ENCODE measurements at regions not wholly inside any gene's neighbourhood (a gene's known extent, or its start where the extent isn't known, plus 50 kb on each side); places are given as distances from the start of the nearest gene placed in this dataset.

DNA sequence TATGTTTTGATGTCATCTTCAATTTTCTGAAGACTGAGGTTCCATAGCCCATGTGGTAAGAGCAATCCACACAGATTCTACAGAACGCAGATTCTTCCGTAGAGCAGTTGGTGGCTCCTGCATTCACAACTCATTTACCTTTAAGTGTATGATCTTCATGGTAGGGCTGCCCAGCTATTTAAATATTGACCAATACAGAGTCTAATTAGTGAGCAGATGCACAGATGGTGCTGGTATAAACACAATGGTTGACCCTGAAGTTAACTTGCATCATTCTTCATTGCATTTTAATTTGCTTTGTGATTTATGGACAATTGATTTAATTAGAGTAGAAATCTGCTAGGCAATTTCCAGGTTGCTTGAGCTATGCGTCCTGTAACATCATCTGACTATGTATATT, 269.2 kb downstream of the SQOR start:
- CTCF ChIA-PET (ENCODE audit: unreplicated experiment) = no interaction called here
- no peaks in the 10 kb centered on the region for H3K36me3 ChIP-seq (ENCODE audit: insufficient read depth, low read length)
- no TSS peak for BruUV-seq (replicated peaks)

DNA sequence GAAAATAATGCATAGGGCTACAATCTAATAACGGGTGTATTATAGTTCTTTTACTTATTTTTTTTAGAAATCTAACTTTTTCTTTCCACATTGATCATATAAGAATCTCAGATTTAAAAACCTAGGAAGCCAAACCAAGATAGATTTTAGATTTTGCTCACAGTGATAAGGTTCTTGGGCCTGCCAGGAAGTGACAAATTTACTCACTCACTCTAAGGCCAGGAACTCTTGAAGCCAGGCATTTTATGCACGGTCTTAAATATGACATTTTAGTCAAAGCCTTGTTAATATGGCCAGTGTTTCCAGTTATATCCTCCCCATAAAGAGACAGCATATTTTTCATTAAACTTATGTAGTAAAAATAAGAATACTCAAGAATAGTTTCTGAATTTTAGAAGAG, 271.4 kb downstream of the SQOR start:
- Histone ChIP-seq H3K4me1 (ENCODE audit: insufficient read depth, low read length, poor library complexity, severe bottlenecking) (no peaks in the 10 kb centered on the region), H2AFZ (ENCODE audit: low read length) (no peak overlapping the region), H3K9me2 (ENCODE audit: insufficient read depth, low read length) (no peaks in the 10 kb centered on the region), H3K79me2 (ENCODE audit: insufficient read depth, low read depth, low read length) (no peaks in the 10 kb centered on the region), H3K9me3 (ENCODE audit: low read length) (no peaks in the 10 kb centered on the region), H3K4me2 (ENCODE audit: low read length) (no peak overlapping the region), H4K20me1 (ENCODE audit: insufficient read depth, low read length) (no peaks in the 10 kb centered on the region), H3K36me3 (ENCODE audit: insufficient read depth, low read length) (no peaks in the 10 kb centered on the region), H3K27ac (ENCODE audit: low read depth, low read length, poor library complexity, severe bottlenecking) (no peak overlapping the region), H3K4me3 (ENCODE audit: low read depth, low read length, poor library complexity, severe bottlenecking) (no peak overlapping the region)
- ChIA-PET CTCF (ENCODE audit: unreplicated experiment) (no interaction called here), POLR2A (no interaction called here)
- no peak for DNase-seq (ENCODE audit: low spot score)
- no TSS peak for BruUV-seq (replicated peaks)
- intact Hi-C loops (cut with micrococcal nuclease; ENCODE audit: unreplicated experiment) = no loop called here
- TF ChIP-seq EZH2phosphoT487 (IDR thresholded peaks at IDR 0.05; ENCODE audit: borderline replicate concordance, low read depth, low read length) = no peak
- TF ChIP-seq, protein P1, sequence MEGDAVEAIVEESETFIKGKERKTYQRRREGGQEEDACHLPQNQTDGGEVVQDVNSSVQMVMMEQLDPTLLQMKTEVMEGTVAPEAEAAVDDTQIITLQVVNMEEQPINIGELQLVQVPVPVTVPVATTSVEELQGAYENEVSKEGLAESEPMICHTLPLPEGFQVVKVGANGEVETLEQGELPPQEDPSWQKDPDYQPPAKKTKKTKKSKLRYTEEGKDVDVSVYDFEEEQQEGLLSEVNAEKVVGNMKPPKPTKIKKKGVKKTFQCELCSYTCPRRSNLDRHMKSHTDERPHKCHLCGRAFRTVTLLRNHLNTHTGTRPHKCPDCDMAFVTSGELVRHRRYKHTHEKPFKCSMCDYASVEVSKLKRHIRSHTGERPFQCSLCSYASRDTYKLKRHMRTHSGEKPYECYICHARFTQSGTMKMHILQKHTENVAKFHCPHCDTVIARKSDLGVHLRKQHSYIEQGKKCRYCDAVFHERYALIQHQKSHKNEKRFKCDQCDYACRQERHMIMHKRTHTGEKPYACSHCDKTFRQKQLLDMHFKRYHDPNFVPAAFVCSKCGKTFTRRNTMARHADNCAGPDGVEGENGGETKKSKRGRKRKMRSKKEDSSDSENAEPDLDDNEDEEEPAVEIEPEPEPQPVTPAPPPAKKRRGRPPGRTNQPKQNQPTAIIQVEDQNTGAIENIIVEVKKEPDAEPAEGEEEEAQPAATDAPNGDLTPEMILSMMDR (conservative IDR thresholded peaks at IDR 0.05; ENCODE audit: low read length) = no peak

More for the DNA sequence above, 269.2 kb downstream of the SQOR start:
- Histone ChIP-seq H3K9me2 (ENCODE audit: insufficient read depth, low read length) (no peaks in the 10 kb centered on the region), H3K4me3 (ENCODE audit: low read depth, low read length, poor library complexity, severe bottlenecking) (no peak overlapping the region), H3K4me2 (ENCODE audit: low read length) (no peak overlapping the region), H2AFZ (ENCODE audit: low read length) (no peak overlapping the region), H3K9me3 (ENCODE audit: low read length) (no peaks in the 10 kb centered on the region), H3K27ac (ENCODE audit: low read depth, low read length, poor library complexity, severe bottlenecking) (no peak overlapping the region), H4K20me1 (ENCODE audit: insufficient read depth, low read length) (no peaks in the 10 kb centered on the region), H3K4me1 (ENCODE audit: insufficient read depth, low read length, poor library complexity, severe bottlenecking) (no peaks in the 10 kb centered on the region), H3K79me2 (ENCODE audit: insufficient read depth, low read depth, low read length) (no peaks in the 10 kb centered on the region)
- DNase-seq (ENCODE audit: low spot score) = no peak
- TF ChIP-seq EZH2phosphoT487 (IDR thresholded peaks at IDR 0.05; ENCODE audit: borderline replicate concordance, low read depth, low read length) = no peak
- POLR2A ChIA-PET = interaction anchor here (0.6 kb wide), 2 partner anchors 168 to 968 kb away, joined by 3 read pairs; no protein-coding TSS in a partner anchor
- intact Hi-C loops (cut with micrococcal nuclease; ENCODE audit: unreplicated experiment) = no loop called here

DNA sequence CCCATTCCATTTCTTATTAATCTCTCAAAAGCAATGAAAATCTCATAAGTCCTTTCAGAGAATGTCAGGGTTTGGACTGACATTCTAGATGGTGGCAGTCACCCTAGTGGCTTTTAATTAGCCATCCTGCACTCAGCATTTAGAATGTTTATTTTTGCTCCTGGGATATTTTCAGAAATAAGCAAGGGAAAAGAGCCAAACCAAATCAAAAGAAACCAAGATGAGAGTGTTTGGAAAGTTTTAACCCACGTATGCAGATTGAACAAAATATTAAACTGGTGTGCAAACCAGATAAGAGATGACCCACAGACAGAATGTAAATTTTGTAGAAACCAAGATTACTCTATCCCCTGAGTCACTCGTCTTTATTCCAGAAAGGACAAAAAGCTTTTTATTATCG, 275.8 kb downstream of the SQOR start:
- Histone ChIP-seq H3K9me3 (ENCODE audit: low read length) (no peaks in the 10 kb centered on the region), H3K4me3 (ENCODE audit: low read depth, low read length, poor library complexity, severe bottlenecking) (no peak overlapping the region), H3K27ac (ENCODE audit: low read depth, low read length, poor library complexity, severe bottlenecking) (no peak overlapping the region), H3K4me2 (ENCODE audit: low read length) (no peak overlapping the region), H3K4me1 (ENCODE audit: insufficient read depth, low read length, poor library complexity, severe bottlenecking) (no peaks in the 10 kb centered on the region), H3K79me2 (ENCODE audit: insufficient read depth, low read depth, low read length) (no peaks in the 10 kb centered on the region), H3K9me2 (ENCODE audit: insufficient read depth, low read length) (no peaks in the 10 kb centered on the region), H3K36me3 (ENCODE audit: insufficient read depth, low read length) (no peaks in the 10 kb centered on the region), H2AFZ (ENCODE audit: low read length) (no peak overlapping the region), H4K20me1 (ENCODE audit: insufficient read depth, low read length) (no peaks in the 10 kb centered on the region)
- no peak for TF ChIP-seq EZH2phosphoT487 (IDR thresholded peaks at IDR 0.05; ENCODE audit: borderline replicate concordance, low read depth, low read length)
- TF ChIP-seq, protein P1 (conservative IDR thresholded peaks at IDR 0.05; ENCODE audit: low read length) = no peak
- no TSS peak for BruUV-seq (replicated peaks)
- intact Hi-C loops (cut with micrococcal nuclease; ENCODE audit: unreplicated experiment) = no loop called here
- CTCF ChIA-PET (ENCODE audit: unreplicated experiment) = no interaction called here
- POLR2A ChIA-PET = no interaction called here
- DNase-seq (ENCODE audit: low spot score) = no peak

All from OCI-LY7 (cell line).